Activated CD8-positive, alpha-beta memory T cell treated with anti-CD3 and anti-CD28 coated beads for 36 hours (primary cell): ENCODE measurements at regions not wholly inside any gene's neighbourhood (a gene's known extent, or its start where the extent isn't known, plus 50 kb on each side); places are given as distances from the start of the nearest gene placed in this dataset.
"Not testable (repeated sequence)": the region's sequence is repeated elsewhere in the genome, so short reads cannot be mapped to it uniquely, and the experiment has no call there.

Experiments
- CTCF ChIA-PET: fragments of 350-600 bp; sonication (Branson Sonifier 250); formaldehyde crosslinking; loops from one replicate; lab custom pipeline; 2021; ENCODE audit warnings: antibody characterized with exemption; lab: Charles Lee
- POLR2A ChIA-PET: fragments of 350-600 bp; sonication (Branson Sonifier 250); formaldehyde crosslinking; loops from one replicate; lab custom pipeline; 2021; ENCODE audit warnings: antibody characterized with exemption; lab: Charles Lee

DNA sequence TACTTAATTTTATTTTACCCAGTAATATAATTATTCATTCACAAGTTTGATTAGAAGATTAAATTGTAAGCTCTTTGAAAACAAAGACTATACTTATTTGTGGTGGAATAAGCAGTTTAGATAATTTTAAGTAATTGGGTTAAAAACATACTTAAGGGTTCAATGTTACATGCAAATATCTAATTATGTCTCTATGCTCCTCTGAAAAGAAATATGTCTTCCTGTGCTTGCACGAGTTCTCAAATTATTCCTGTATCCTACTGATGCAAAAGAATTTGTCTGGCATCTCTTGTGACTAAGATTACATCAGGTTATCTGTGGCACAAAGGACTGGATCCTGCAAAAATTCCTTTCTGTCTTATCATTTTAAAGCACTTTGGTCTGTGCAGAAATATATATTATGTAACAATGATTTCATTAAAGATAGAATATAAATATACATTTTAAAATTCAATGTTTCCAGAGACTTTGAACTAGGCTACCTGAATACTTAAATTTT is 416.7 kb downstream of the COL11A1 start:
- CTCF ChIA-PET, result no interaction called here

DNA sequence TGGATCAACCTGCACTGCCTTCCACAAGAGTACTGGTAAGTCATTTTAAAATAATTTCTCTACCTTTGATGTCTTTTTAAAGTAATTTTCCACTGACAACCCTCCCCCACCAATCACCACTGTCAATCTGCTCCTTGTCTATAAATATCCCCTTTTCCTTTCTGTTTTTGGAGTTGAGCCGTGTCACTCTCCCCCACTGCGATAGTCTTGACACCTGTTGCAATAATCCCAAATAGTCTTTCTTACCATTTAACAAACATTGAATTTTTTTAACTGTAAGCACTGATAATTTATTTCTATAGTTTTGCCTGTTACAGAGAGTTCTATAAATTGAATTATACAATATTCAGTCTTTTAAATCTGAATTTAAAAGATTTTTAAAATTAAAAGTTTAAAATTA is 420.9 kb downstream of the COL11A1 start:
- ChIA-PET CTCF (no interaction called here), POLR2A (no interaction called here)

More for the DNA sequence above, 416.7 kb downstream of the COL11A1 start:
- POLR2A ChIA-PET, result no interaction called here

DNA sequence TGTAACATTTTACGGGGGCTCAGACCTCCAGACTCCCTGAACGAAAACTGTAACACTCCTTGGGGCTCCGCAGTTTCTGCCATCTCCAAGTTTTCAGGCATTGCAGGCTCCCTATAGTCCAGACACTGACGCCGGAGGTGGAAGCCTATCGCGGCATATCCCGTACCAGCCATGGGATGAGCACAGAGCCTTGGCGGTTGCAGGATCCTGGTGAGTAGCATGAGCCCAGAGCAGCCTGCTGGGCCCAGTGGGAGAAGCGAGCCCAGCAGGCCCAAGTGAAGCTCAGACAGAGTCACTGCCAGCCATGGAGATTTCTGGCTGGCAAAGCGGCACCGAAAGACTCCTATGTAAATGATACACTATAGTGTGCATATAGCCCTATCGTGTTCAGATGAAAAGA is 446.8 kb downstream of the COL11A1 start:
- ChIA-PET POLR2A (no interaction called here), CTCF (no interaction called here)

DNA sequence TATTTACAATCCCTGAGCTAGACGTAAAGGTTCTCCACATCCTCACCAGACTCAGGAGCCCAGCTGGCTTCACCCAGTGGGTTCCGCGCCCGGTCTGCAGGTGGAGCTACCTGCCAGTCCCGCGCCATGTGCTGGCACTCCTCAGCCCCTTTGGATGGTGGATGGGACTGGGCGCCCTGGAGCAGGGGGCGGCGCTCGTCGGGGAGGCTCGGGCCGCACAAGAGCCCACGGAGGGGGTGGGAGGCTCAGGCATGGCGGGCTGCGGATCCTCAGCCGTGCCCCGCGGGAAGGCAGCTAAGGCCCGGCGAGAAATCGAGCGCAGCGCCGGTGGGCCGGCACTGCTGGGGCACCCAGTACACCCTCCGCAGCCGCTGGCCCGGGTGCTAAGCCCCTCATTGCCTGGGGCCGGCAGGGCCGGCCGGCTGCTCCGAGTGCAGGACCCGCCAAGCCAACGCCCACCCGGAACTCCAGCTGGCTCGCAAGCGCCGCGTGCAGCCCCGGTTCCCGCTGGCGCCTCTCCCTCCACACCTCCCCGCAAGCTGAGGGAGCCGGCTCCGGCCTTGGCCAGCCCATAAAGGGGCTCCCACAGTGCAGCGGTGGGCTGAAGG is 448.3 kb downstream of the COL11A1 start:
- POLR2A ChIA-PET, CTCF ChIA-PET: not testable (repeated sequence)

DNA sequence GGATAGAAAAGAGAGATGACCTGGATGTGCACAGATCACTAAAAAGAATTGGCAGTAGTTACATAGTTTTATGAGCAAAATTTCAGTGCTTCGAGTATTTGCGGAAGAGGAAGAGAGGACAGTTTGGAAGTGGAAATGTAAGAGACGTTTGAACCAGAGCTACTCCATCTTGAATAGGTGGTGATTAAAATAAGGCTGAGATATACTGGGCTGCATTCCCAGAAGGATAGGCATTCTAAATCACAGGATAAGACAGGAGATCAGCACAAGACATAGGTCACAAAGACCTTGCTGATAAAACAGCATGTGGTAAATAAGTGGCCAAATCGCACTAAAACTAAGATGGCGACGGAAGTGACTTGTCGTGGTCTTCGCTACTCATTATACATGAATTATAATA is 453.3 kb downstream of the COL11A1 start:
- CTCF ChIA-PET, result no interaction called here
- POLR2A ChIA-PET, result no interaction called here

DNA sequence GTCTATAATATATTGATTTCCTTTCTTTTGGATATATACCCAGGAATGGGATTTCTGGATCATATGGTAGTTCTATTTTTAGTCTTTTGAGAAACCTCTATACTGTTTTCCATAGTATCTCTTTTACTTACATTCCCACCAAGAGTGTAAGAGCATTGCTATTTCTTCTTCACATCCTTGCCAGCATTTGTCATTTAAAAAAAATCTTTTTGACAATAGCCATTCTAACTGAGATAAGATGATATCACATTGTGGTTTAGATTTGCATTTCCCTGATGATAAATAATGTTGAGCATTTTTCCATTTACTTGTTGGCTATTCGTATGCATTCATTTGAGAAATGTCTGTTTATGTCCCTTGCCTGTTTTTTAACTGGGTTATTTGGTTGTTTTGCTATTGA is 467.4 kb downstream of the COL11A1 start:
- CTCF ChIA-PET, result no interaction called here
- POLR2A ChIA-PET, result no interaction called here

DNA sequence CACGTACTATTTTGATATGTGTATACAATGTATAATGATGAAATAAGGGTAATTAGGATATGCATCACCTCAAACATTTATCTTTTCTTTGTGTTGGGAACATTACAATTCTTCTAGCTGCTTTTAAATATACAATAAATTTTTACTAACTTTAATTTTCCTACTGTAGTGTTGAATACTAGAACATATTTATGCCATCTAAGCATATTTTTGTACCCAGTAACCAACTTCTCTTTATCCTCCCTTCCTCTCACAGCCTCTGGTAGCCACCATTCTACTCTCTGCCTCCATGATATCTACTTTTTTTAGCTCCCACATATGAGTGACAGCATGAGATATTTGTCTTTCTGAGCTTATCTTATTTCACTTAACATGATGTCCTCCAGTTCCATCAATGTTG is 468.0 kb downstream of the COL11A1 start:
- ChIA-PET CTCF (no interaction called here), POLR2A (no interaction called here)

DNA sequence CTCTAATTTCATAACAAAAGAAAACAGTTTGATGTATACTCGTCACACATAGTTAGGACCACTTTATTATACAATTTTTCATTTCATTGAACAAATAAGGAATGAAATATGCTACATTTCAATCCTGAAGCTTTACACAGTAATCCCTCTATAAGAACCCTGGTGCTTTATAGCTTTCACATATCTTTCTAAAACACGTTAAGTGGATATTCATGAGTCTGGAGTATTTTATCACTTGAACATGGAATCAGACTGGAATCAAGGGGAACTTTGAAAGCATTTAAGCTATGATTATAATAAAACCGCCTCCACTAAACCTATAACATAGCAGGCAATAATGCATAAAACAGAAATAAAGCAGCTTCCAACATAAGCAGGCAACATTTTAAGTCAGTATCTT is 476.6 kb downstream of the COL11A1 start:
- ChIA-PET POLR2A (no interaction called here), CTCF (no interaction called here)

DNA sequence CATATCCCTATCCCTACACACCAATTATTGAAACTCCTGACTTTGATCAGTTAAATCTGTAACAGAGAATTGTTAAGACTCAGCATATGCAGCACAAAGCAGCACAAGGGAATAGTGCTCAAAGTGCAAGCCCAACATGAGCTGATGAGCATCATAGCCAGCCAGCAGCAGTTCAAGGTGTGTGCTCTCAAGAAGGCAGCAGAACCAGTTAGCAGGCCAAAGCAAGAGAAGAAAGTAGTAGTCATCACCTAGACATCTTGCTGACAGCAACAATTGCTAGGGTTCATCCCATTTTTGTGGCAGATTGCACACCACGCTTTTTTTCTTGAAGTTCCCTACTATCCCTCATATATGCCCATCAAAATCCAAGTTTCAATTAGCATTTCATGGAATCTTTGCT is 478.3 kb downstream of the COL11A1 start:
- CTCF ChIA-PET, result no interaction called here
- POLR2A ChIA-PET, result no interaction called here

DNA sequence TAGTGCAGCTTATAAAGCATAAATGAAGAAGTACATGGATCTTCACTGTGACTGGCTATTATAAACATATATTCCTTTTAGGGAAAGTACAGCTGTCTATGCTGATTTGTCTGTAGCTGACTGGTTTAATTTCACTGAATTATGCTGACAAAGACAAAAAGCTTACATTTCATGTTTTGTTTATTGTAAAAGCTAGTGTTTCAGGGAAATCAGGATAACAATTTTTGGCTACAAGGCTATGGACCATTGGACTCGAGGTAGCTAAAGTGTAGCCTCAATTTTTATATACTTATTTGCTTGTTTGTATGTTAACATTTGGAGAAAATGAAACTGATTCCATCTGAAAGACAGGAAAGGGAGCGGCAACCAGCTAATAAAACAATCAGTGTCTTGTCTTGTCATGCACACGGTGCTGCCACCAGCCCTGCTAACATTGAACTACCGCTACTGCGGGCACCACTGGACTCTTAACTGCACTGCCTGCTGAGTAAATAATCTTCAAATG is 480.2 kb downstream of the COL11A1 start:
- ChIA-PET CTCF (no interaction called here), POLR2A (no interaction called here)

DNA sequence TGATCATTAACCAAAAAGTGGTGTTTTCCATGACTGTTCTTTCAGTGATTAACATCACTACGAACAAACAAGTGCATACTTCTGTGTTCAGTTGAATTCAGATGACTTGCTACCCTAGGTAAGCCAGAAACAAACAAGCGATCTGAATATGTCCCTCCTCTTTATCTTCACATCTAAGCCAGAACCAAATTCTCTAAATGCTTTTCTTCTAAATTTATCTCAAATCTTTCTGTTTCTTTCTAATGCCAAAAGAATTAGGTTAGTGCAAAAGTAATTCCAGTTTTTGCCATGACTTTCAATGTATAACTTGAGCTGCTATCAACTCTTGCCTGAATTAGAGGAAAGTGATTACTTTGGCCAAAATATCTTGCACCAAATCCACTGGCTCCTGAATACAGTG is 481.2 kb downstream of the COL11A1 start:
- ChIA-PET POLR2A (no interaction called here), CTCF (no interaction called here)

DNA sequence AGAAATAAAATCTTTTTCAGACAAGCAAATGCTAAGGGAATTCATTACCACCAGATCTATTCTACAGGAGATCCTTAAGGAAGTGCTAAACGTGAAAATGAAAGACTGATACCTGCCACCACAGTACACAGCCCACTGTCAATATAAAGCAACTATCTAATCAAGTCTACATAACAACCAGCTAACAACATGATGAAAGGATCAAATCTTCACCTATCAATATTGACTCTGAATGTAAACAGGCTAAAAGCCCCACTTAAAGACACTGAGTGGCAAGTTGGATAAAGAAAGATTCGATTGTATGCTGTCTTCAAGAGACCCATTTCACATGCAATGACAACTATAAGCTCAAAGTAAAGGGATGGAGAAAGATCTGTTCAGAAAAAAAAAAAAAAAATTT is 492.4 kb downstream of the COL11A1 start:
- ChIA-PET POLR2A (no interaction called here), CTCF (no interaction called here)

DNA sequence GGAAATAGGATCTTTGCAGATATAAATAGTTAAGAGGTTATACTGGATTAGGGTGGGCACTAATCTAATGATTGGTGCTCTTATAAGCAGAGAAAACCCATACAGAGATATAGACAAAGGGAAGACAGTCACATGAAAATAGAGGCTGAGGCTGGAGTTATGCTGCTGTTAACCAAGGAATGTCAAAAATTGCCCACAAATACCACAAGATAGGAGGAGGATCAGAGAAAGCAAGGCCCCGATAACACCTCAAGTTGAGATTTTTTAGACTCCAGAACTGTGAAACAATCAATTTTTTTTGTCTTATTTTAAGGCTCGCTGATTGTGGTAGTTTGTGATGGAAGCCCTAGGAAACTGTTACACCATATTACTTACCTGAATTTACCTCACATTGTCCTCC is 513.2 kb downstream of the COL11A1 start:
- CTCF ChIA-PET, result no interaction called here
- POLR2A ChIA-PET, result no interaction called here

DNA sequence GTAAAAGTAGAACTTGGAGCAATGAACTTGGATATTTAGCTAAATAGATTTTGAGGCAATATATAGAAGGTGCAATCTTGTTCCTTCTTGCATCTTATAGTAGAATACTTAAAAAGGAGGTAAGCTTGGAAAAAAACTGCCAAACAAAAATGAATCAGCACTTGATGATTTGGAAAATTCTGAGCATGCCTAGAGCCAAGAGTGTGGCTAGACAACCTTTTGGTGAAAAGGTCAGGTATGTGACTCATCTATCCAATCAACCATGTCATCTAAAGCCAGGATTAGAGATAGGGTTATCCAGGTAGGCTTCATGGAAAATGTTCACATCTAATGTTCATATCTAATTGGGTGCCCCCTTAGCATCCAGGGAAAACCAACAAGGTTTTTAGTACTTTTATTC is 515.0 kb downstream of the COL11A1 start:
- POLR2A ChIA-PET, result no interaction called here
- CTCF ChIA-PET, result no interaction called here

DNA sequence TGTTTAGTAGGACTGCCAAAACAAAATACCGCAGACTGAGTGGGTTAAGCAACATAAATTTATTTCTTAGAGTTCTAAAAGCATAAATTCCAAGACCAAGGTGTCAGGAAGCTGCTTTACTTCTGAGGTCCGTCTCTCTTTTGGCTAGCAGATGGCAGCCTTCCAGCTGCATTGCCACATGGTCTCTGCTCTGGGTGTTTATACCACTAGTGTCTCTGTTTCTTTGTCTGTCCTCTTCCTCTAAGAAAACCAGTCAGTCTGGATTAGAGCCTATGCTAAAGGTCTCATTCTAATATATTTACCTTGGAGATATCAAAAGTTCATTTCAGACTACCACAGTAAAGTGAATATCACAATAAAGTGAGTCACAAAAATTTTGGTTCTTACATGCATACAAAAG is 519.8 kb downstream of the COL11A1 start:
- CTCF ChIA-PET, result no interaction called here
- POLR2A ChIA-PET, result interaction anchor here (0.6 kb wide), 1 partner anchor 9 kb away, joined by 3 read pairs; no protein-coding TSS in a partner anchor

DNA sequence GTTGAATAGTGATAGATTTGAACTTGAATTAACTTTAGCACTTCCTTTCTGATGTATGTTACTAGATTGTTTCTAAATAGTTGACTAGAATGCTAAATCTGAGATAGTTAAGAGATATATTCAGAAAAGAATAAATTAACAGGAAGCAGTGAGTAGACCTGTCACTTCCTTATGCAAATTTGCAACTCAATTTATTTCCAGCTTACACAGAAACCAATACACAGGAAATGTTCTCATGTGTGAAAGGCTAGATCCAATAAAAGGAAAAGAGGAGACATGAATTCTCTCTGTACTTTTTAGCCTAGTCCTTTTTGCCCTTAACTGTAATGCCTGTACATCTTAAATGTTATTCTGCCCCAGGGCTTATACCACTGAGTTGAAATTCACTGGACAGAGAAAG is 522.3 kb downstream of the COL11A1 start:
- POLR2A ChIA-PET, result no interaction called here

DNA sequence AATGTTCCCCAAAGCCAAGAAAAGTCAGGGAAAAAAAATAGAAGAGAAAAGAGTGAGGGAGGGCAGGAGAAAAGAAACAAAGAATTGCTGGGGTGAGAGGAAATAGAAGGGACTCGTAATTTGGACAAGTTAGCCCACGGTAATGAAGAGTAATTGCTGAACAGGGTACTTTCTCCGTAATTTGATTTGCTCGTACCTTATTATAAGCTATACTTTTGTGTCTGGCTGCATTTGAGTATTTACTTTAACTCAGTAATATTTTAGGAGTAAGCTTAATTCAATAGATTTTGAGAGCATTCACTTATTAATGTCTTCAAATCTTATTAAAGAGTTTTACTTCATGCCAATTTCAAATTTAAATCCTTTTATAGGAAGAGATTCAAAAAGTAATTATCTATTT is 527.5 kb downstream of the COL11A1 start:
- CTCF ChIA-PET, result no interaction called here
- POLR2A ChIA-PET, result no interaction called here

More for the DNA sequence above, 522.3 kb downstream of the COL11A1 start:
- CTCF ChIA-PET, result no interaction called here

DNA sequence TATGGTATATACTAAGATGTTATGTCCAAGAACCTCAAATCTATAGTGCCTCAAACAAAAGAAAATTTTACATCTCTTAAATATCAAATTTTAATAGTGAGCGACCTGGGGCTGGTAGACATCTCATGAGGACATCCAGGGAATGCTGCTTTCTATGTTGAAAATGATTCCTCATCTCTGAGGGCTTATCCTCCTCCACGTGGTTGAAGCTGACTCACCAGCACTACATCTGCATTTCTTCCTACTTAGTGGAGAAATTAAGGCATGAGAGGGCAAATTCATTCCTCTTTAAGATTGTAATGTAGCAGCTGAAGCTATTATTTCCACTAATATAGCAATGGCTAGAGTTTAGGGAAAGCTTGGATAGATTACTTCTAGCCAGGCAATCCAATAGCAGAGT is 529.5 kb downstream of the COL11A1 start:
- CTCF ChIA-PET, result no interaction called here

DNA sequence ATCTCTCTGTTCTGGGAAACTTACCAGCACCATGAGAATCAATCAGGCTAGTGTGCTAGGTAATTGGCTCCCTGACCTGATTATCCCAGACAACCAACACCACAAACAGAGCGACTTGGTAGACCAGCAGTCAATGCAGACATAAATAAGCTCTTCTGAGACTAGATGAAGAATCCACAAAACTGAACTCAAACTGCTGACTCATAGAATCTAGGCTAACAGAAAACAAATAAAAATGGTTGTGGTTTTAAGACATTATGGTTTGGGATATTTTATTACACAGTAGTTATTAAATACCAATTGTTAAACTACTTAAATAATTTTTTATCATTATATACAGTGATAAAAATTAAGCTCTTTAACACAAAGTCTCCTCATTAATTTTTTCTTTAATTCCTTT is 535.7 kb downstream of the COL11A1 start:
- ChIA-PET CTCF (no interaction called here), POLR2A (no interaction called here)

More for the DNA sequence above, 529.5 kb downstream of the COL11A1 start:
- POLR2A ChIA-PET, result no interaction called here

DNA sequence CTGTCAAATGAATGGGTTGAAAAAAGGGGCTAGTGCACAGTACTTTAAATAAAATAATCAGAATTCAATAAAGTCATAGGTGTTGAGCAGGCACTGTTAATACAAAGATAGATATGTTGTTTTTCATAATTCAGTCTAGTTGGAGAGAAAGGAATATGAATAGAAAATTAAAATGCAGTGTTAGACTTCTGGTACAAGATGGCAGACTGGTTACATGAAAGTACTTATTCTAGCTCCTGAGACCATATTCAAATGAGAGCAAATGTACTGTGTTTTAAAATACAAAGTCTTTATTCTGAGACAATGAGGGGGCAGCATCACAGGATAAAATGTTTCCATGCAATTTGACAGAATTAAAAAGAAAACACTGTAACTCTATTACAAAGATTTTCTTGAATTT is 542.1 kb downstream of the COL11A1 start:
- POLR2A ChIA-PET, result no interaction called here
- CTCF ChIA-PET, result no interaction called here

DNA sequence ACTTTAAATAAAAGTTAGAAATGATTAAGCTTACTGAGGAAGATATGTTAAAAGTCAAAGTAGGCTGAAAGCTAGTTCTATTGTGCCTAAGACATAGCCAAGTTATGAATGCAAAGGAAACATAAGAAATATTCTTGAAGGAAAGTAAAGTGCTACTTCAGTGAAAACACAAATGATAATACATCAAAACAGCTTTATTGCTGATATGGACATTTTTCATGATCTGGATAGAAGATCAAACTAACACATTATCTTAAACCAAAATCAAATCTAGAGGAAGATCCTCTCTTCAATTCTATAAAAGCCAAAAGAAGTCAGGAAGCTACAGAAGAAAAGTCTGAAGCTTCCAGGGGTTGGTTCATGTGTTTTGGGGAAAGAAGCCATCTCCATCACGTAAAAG is 545.9 kb downstream of the COL11A1 start:
- POLR2A ChIA-PET, result no interaction called here
- CTCF ChIA-PET, result no interaction called here
